Neural cell (in vitro differentiated cells): ENCODE measurements at regions not wholly inside any gene's neighbourhood (a gene's known extent, or its start where the extent isn't known, plus 50 kb on each side); places are given as distances from the start of the nearest gene placed in this dataset.

Source experiments
- H2AFZ ChIP-seq: fragments of 200-600, 300-800 bp; sonication (generic), shearing (Covaris generic); 2 replicates; pipeline ENCODE4 v1.6.0; 2014; ENCODE audit warnings: low read depth, mild to moderate bottlenecking, antibody characterized with exemption, low read length, moderate library complexity
- H3F3A ChIP-seq: fragments of 200-600 bp; shearing (Covaris generic); 2 replicates; pipeline ENCODE4 v1.6.1; 2016; ENCODE audit warnings: mild to moderate bottlenecking, moderate library complexity, mixed read lengths, antibody characterized with exemption, low read length; ENCODE audit not compliant: insufficient read depth, poor library complexity, severe bottlenecking
- H3K27ac ChIP-seq: fragments of 200-600, 300-800 bp; sonication (generic), shearing (Covaris generic); 2 replicates; pipeline ENCODE4 v1.5.1; 2014; ENCODE audit warnings: mild to moderate bottlenecking, low read length, moderate library complexity
- H3K27me3 ChIP-seq: fragments of 300-800, 200-600 bp; sonication (generic), shearing (Covaris generic); 2 replicates; pipeline ENCODE4 v1.6.0; 2014; ENCODE audit warnings: mild to moderate bottlenecking, low read depth, low read length, moderate library complexity; ENCODE audit not compliant: insufficient read depth
- H3K36me3 ChIP-seq: fragments of 300-800, 200-600 bp; sonication (generic), shearing (Covaris generic); 2 replicates; pipeline ENCODE4 v1.5.1; 2014; ENCODE audit warnings: mild to moderate bottlenecking, antibody characterized with exemption, low read length, moderate library complexity; ENCODE audit not compliant: insufficient read depth
- H3K4me2 ChIP-seq: fragments of 300-800, 200-600 bp; sonication (generic), shearing (Covaris generic); 2 replicates; pipeline ENCODE4 v1.6.0; 2014; ENCODE audit warnings: mild to moderate bottlenecking, low read length
- H3K4me3 ChIP-seq: fragments of 300-800, 200-600 bp; sonication (generic), shearing (Covaris generic); 2 replicates; pipeline ENCODE4 v1.5.1; 2014; ENCODE audit warnings: mild to moderate bottlenecking, low read length, moderate library complexity
- H3K79me2 ChIP-seq: fragments of 200-600 bp; shearing (Covaris generic); replicated peaks from 2 replicates; pipeline ENCODE4 v1.6.0; 2014; ENCODE audit warnings: mild to moderate bottlenecking, low read length, moderate library complexity; ENCODE audit not compliant: insufficient read depth
- H3K9ac ChIP-seq: fragments of 300-800, 200-600 bp; sonication (generic), shearing (Covaris generic); 2 replicates; pipeline ENCODE4 v1.6.1; 2016; ENCODE audit warnings: mild to moderate bottlenecking, low read length, mixed read lengths
- H3K9me2 ChIP-seq: fragments of 200-600 bp; shearing (Covaris generic); 2 replicates; pipeline ENCODE4 v1.6.1; 2016; ENCODE audit warnings: mild to moderate bottlenecking, low read length, mixed read lengths; ENCODE audit not compliant: insufficient read depth
- H3K9me3 ChIP-seq: fragments of 200-600, 300-800 bp; sonication (generic), shearing (Covaris generic); 2 replicates; pipeline ENCODE4 v1.6.1; 2016; ENCODE audit warnings: mild to moderate bottlenecking, mixed run types, low read length, moderate library complexity, mixed read lengths
- H4K20me1 ChIP-seq: fragments of 200-600 bp; shearing (Covaris generic); 2 replicates; pipeline ENCODE4 v1.6.1; 2016; ENCODE audit warnings: mild to moderate bottlenecking, mixed run types; ENCODE audit not compliant: insufficient read depth
- EP300 ChIP-seq: fragments of 450-650 bp; conservative IDR thresholded peaks from 2 replicates; pipeline ENCODE4 v1.6.1; 2014; ENCODE audit warnings: antibody characterized with exemption, mild to moderate bottlenecking, moderate library complexity; ENCODE audit not compliant: poor library complexity, severe bottlenecking
- EZH2 ChIP-seq: fragments of 200-600, 300-800 bp; shearing (Covaris generic), sonication (generic); IDR thresholded peaks from 2 replicates; pipeline ENCODE4 v1.6.1; 2014; ENCODE audit warnings: antibody characterized with exemption, low read length, borderline replicate concordance, mild to moderate bottlenecking; ENCODE audit not compliant: insufficient read depth, poor library complexity, severe bottlenecking
- MXI1 ChIP-seq: fragments of 450-650 bp; conservative IDR thresholded peaks from 2 replicates; pipeline ENCODE4 v1.6.1; 2014; ENCODE audit warnings: antibody characterized with exemption, mild to moderate bottlenecking; ENCODE audit not compliant: poor library complexity, severe bottlenecking
- POLR2AphosphoS5 ChIP-seq: IDR thresholded peaks from 2 replicates; pipeline ENCODE4 v1.6.1; 2012
- RAD21 ChIP-seq: fragments of 450-650 bp; conservative IDR thresholded peaks from 2 replicates; pipeline ENCODE4 v1.6.1; 2014; ENCODE audit warnings: antibody characterized with exemption, mild to moderate bottlenecking, moderate library complexity
- REST ChIP-seq: IDR thresholded peaks from 2 replicates; pipeline ENCODE4 v1.6.1; 2012; ENCODE audit warnings: borderline replicate concordance
- SMC3 ChIP-seq: fragments of 450-650 bp; conservative IDR thresholded peaks from 2 replicates; pipeline ENCODE4 v1.6.1; 2014; ENCODE audit warnings: antibody characterized with exemption, mild to moderate bottlenecking, moderate library complexity; ENCODE audit not compliant: poor library complexity
- TAF1 ChIP-seq: IDR thresholded peaks from 2 replicates; pipeline ENCODE4 v1.6.1; 2012; ENCODE audit warnings: low read depth
- TF ChIP-seq, protein P1 (sequence below): fragments of 450-650 bp; IDR thresholded peaks from 2 replicates; pipeline ENCODE4 v1.5.1; 2014; ENCODE audit warnings: antibody characterized with exemption, mild to moderate bottlenecking, moderate library complexity; ENCODE audit not compliant: poor library complexity, severe bottlenecking

DNA sequence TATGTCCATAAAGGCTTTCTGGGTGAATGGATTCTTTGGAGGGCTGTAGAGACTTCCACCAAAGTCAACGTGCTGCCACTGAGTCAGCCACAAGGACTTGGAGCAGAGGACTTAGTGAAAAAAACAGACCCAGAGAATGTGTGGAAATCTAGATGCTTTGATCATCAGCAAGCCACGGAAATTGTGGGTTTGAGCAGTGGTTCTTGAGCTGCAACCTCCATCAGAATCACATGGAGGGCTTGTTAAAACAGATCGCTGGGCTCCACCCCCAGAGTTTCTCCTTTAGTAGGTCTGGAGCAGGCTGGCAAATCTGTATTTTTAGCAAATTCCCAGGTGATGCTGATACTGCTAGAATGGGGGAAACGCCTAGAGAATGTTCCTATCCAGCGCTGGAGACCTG lies 95.3 kb downstream of the RBM43 start:
- H3F3A ChIP-seq, result no peaks in the 10 kb centered on the region

GRCh38 chr2:151165105-151165684 lies 96.5 kb downstream of the RBM43 start:
- TF ChIP-seq TAF1 (no peak), EP300 (no peak), EZH2 (no peak), POLR2AphosphoS5 (no peak), RAD21 (no peak), REST (no peak)
- TF ChIP-seq, protein P1, sequence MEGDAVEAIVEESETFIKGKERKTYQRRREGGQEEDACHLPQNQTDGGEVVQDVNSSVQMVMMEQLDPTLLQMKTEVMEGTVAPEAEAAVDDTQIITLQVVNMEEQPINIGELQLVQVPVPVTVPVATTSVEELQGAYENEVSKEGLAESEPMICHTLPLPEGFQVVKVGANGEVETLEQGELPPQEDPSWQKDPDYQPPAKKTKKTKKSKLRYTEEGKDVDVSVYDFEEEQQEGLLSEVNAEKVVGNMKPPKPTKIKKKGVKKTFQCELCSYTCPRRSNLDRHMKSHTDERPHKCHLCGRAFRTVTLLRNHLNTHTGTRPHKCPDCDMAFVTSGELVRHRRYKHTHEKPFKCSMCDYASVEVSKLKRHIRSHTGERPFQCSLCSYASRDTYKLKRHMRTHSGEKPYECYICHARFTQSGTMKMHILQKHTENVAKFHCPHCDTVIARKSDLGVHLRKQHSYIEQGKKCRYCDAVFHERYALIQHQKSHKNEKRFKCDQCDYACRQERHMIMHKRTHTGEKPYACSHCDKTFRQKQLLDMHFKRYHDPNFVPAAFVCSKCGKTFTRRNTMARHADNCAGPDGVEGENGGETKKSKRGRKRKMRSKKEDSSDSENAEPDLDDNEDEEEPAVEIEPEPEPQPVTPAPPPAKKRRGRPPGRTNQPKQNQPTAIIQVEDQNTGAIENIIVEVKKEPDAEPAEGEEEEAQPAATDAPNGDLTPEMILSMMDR, result no peak
- Histone ChIP-seq H3F3A (no peaks in the 10 kb centered on the region), H3K36me3 (no peaks in the 10 kb centered on the region), H4K20me1 (no peaks in the 10 kb centered on the region), H3K4me2 (no peak overlapping the region), H3K27me3 (no peaks in the 10 kb centered on the region), H3K9me3 (no peaks in the 10 kb centered on the region), H2AFZ (no peak overlapping the region), H3K27ac (no peak overlapping the region), H3K9ac (no peak overlapping the region), H3K9me2 (no peaks in the 10 kb centered on the region), H3K79me2 (no peaks in the 10 kb centered on the region), H3K4me3 (no peak overlapping the region)

More for the DNA sequence above, 95.3 kb downstream of the RBM43 start:
- no peak overlapping the region for H3K4me3 ChIP-seq
- no peak overlapping the region for H3K27ac ChIP-seq
- no peaks in the 10 kb centered on the region for H3K79me2 ChIP-seq
- no peak overlapping the region for H3K4me2 ChIP-seq
- no peaks in the 10 kb centered on the region for H3K9me3 ChIP-seq
- TF ChIP-seq, protein P1, result no peak
- TF ChIP-seq EP300 (no peak), EZH2 (no peak), POLR2AphosphoS5 (no peak), TAF1 (no peak), MXI1 (no peak), REST (no peak), RAD21 (no peak), SMC3 (no peak)
- H3K9me2 ChIP-seq, result no peaks in the 10 kb centered on the region
- no peaks in the 10 kb centered on the region for H3K36me3 ChIP-seq
- H3K9ac ChIP-seq, result no peak overlapping the region
- H2AFZ ChIP-seq, result no peak overlapping the region
- no peaks in the 10 kb centered on the region for H4K20me1 ChIP-seq
- H3K27me3 ChIP-seq, result no peaks in the 10 kb centered on the region
